ENCODE measurements at regions not wholly inside any gene's neighbourhood (a gene's known extent, or its start where the extent isn't known, plus 50 kb on each side); places are given as distances from the start of the nearest gene placed in this dataset.

- no peak overlapping the region for H2AFZ ChIP-seq (ENCODE audit: low read depth, low read length, poor library complexity, severe bottlenecking)
- no peaks in the 10 kb centered on the region for H3K36me3 ChIP-seq (ENCODE audit: control insufficient read depth in 1 of 2, insufficient read depth in 2 of 2, low read length in 2 of 2)
- H3K27ac ChIP-seq (ENCODE audit: low read depth, low read length) = no peak overlapping the region
- CTCF ChIA-PET = no interaction called here
- no peaks in the 10 kb centered on the region for H3K27me3 ChIP-seq (ENCODE audit: insufficient read depth, low read length)
- H3K4me2 ChIP-seq (ENCODE audit: low read length) = no peak overlapping the region
- ATAC-seq = no peak
- no peaks in the 10 kb centered on the region for H3K9me3 ChIP-seq (ENCODE audit: control insufficient read depth in 1 of 2, insufficient read depth in 1 of 2, low read depth in 1 of 2, low read length in 2 of 2)
- POLR2A ChIA-PET = no interaction called here
- TF ChIP-seq REST (IDR thresholded peaks at IDR 0.05; ENCODE audit: low read depth) (no peak), FOSL1 (IDR thresholded peaks at IDR 0.05; ENCODE audit: low read depth) (no peak), YY1 (IDR thresholded peaks at IDR 0.05; ENCODE audit: extremely low read depth, insufficient replicate concordance, low read depth, low read length) (no peak), SP1 (IDR thresholded peaks at IDR 0.05; ENCODE audit: low read depth) (no peak), ATF3 (IDR thresholded peaks at IDR 0.05) (no peak), CBX3 (IDR thresholded peaks at IDR 0.05; ENCODE audit: low read depth) (no peak)
- H3K4me1 ChIP-seq (ENCODE audit: control insufficient read depth in 1 of 2, insufficient read depth in 2 of 2, low read length in 2 of 2) = peaks cover 0 to 4% of the 10 kb centered on the region in 2 experiments; a peak in 1 of 4 replicates
- H3K79me2 ChIP-seq (ENCODE audit: insufficient read depth, low read length) = no peaks in the 10 kb centered on the region
- H3K9me2 ChIP-seq (ENCODE audit: insufficient read depth) = no peaks in the 10 kb centered on the region
- DNase-seq (ENCODE audit: low read depth, low spot score) = no peak
- BruUV-seq (replicated peaks) = no TSS peak
- H3K9ac ChIP-seq (ENCODE audit: low read length) = no peak overlapping the region
- RAD21 ChIA-PET (ENCODE audit: low non-redundant PET in 1 of 2, low total read pairs in 2 of 2, uncharacterized antibody in 2 of 2, unreplicated experiment in 2 of 2) = no interaction called here
- intact Hi-C loops (cut with micrococcal nuclease) = no loop called here
- no peaks in the 10 kb centered on the region for H4K20me1 ChIP-seq (ENCODE audit: insufficient read depth)
- no peak overlapping the region for H3K4me3 ChIP-seq (replicated peaks in 1 of 2; ENCODE audit: low read depth in 1 of 2, low read length in 2 of 2)
Observed at GRCh38 chr21:43360441-43361126, 66.3 kb downstream of the SIK1 start.

Measured in HCT116 (cell line).